Left ventricle myocardium inferior (tissue), 1 donor: ENCODE measurements at regions not wholly inside any gene's neighbourhood (a gene's known extent, or its start where the extent isn't known, plus 50 kb on each side); places are given as distances from the start of the nearest gene placed in this dataset.
A peak's percentile ranks its signal among the peaks of the same experiment; 100 is the strongest.

Experiments used
- DNase-seq: peaks from one replicate; pipeline ENCODE4 v3.0.0-alpha.2; 2020
- H3K27ac ChIP-seq: fragments of 200-600 bp; replicated peaks from 2 replicates; pipeline ENCODE4 v1.8.0; 2021
- H3K27me3 ChIP-seq: fragments of 200-600 bp; 2 replicates; pipeline ENCODE4 v1.8.0; 2021; ENCODE audit warnings: low read depth
- H3K36me3 ChIP-seq: fragments of 200-600 bp; 2 replicates; pipeline ENCODE4 v1.8.0; 2021
- H3K4me1 ChIP-seq: fragments of 200-600 bp; 2 replicates; pipeline ENCODE4 v1.8.0; 2021
- H3K4me3 ChIP-seq: fragments of 200-600 bp; 2 replicates; pipeline ENCODE4 v1.8.0; 2021; ENCODE audit warnings: mild to moderate bottlenecking, moderate library complexity
- H3K9me3 ChIP-seq: fragments of 200-600 bp; replicated peaks from 2 replicates; pipeline ENCODE4 v1.8.0; 2021
- intact Hi-C: fragments of 100-400 bp; cut with micrococcal nuclease; formaldehyde crosslinking; loops from one replicate; pipeline ENCODE4 v1.11.0; 2022
- TF ChIP-seq, protein P1 (sequence below): fragments of 200-600 bp; IDR thresholded peaks from 2 replicates; pipeline ENCODE4 v1.8.0; 2021; ENCODE audit warnings: antibody characterized with exemption, mild to moderate bottlenecking, borderline replicate concordance
- donor health status: DM: no; HTN: yes; CAD: no; lungs with severe emphysema.

DNA sequence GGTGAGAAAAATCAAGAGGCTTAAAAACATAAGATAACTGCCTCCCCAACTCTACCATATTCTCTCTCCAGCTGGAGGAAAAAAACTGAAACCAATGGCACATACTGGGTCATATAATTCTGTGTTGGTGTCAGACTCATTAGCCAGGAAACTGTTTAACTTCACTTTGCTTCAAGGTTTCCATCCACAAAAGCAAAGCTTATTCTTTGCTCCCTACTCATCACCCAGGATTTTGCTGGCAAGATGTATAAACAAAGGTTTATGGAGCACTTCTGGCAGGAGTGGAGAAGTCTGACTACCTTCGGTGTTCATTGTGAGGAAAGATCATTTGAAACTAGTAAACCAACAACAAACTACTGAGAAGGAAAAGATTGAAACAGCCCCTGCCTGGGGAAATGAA lies 197.5 kb upstream of the SERP2 start:
- Histone ChIP-seq H3K9me3 (no peaks in the 10 kb centered on the region), H3K4me3 (no peak overlapping the region), H3K27ac (peak overlapping the region; percentile 1), H3K4me1 (peaks cover 19% of the 10 kb centered on the region), H3K36me3 (no peaks in the 10 kb centered on the region), H3K27me3 (no peaks in the 10 kb centered on the region)
- no peak for DNase-seq
- TF ChIP-seq, protein P1, sequence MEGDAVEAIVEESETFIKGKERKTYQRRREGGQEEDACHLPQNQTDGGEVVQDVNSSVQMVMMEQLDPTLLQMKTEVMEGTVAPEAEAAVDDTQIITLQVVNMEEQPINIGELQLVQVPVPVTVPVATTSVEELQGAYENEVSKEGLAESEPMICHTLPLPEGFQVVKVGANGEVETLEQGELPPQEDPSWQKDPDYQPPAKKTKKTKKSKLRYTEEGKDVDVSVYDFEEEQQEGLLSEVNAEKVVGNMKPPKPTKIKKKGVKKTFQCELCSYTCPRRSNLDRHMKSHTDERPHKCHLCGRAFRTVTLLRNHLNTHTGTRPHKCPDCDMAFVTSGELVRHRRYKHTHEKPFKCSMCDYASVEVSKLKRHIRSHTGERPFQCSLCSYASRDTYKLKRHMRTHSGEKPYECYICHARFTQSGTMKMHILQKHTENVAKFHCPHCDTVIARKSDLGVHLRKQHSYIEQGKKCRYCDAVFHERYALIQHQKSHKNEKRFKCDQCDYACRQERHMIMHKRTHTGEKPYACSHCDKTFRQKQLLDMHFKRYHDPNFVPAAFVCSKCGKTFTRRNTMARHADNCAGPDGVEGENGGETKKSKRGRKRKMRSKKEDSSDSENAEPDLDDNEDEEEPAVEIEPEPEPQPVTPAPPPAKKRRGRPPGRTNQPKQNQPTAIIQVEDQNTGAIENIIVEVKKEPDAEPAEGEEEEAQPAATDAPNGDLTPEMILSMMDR = no peak
- intact Hi-C loops = no loop called here

DNA sequence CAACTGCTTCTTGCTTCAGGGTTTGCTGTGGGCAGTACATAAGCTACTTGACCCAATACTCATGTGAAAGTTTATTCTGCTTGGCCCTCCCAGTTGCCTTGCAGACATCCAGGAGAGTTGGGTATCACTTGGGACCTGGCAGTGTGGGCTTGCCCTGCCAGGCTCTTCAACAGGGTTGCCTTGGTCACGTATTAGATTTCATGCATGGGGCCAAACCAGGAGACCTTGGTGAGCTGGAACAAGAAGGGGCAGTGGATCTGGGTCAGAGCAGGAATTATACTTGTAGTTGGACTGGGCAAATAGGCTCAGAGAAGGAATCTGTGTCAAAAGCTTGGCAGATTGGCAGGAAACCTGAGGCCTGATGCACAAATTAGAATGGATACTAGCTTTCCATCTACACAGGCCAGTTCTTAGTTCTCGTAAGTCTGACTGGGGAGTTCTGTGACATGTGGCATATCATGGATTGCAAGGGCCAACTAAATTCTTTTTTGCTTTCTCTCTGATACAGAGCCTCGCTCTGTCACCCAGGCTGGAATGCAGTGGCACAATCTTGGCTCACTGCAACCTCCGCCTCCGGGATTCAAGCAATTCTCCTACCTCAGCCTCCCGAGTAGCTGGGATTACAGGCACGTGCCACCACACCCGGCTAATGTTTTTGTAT lies 192.6 kb upstream of the SERP2 start:
- H3K27ac ChIP-seq = no peak overlapping the region
- intact Hi-C loops = no loop called here
- no peak for DNase-seq
- no peak overlapping the region for H3K4me3 ChIP-seq
- H3K9me3 ChIP-seq = peaks cover 7% of the 10 kb centered on the region
- H3K27me3 ChIP-seq = no peaks in the 10 kb centered on the region
- TF ChIP-seq, protein P1 = no peak
- H3K36me3 ChIP-seq = no peaks in the 10 kb centered on the region
- H3K4me1 ChIP-seq = no peaks in the 10 kb centered on the region

DNA sequence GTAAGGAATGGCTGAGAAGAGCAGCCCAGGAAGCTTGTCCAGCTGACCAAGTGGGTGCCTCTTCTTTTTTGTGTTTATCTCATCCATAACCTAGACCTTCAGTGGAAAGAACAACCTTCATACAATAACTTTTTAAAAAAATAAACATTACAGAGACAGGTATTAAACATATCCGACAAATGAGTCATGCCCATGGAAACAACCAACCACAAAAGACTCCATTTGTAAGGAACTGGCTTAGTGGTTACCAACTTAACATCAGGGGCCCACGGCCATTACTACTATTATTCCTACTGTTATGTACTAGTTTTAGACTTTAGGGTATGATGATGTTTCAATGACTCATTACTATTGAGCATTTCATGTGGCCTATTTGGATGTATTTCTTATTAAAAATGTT lies 191.7 kb upstream of the SERP2 start:
- Histone ChIP-seq H3K27me3 (no peaks in the 10 kb centered on the region), H3K4me1 (peaks cover 5% of the 10 kb centered on the region), H3K4me3 (no peak overlapping the region), H3K9me3 (peaks cover 7% of the 10 kb centered on the region), H3K27ac (no peak overlapping the region), H3K36me3 (no peaks in the 10 kb centered on the region)
- TF ChIP-seq, protein P1 = no peak
- DNase-seq = no peak
- intact Hi-C loops = no loop called here

DNA sequence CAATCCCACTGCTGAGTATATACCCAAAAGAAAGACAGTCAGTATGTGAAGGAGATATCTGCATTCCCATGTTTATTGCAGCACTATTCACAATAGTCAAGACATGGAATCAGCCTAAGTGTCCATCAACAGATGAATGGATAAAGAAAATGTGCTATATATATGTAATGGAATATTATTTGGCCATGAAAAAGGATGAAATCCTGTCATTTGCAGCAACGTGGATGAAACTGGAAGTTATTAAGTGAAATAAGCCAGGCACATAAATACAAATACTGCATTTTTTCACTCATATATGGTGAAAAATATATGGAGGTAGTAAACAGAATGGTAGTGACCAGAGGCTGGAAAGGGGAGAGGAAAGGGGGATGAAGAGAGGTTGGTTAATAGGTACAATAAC lies 188.9 kb upstream of the SERP2 start:
- TF ChIP-seq, protein P1 = no peak
- no peak overlapping the region for H3K4me3 ChIP-seq
- no peak overlapping the region for H3K27ac ChIP-seq
- intact Hi-C loops = no loop called here
- H3K27me3 ChIP-seq = no peaks in the 10 kb centered on the region
- H3K36me3 ChIP-seq = no peaks in the 10 kb centered on the region
- H3K4me1 ChIP-seq = peaks cover 5% of the 10 kb centered on the region
- H3K9me3 ChIP-seq = peaks cover 7% of the 10 kb centered on the region
- DNase-seq = no peak

DNA sequence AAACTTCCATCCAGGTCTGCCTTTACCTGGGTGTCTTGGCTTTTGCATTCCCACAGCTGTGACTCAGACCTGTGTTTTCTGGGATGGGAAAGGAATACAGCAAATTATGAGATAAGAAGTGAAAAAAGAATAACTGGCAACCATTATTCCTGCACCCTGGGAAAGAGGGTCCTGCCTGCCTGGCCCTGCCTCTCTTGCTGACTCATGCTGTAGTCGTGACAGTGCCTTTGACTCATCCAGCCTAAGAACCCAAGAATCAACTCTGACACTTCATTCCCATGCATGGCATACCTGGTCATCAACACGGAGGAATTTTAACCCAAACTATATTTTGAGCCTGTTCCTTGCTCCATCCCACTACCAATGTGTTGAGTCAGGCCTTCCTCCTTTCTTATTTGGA lies 185.4 kb upstream of the SERP2 start:
- intact Hi-C loops = no loop called here
- Histone ChIP-seq H3K36me3 (no peaks in the 10 kb centered on the region), H3K4me3 (no peak overlapping the region), H3K27me3 (no peaks in the 10 kb centered on the region), H3K27ac (no peak overlapping the region), H3K9me3 (peaks cover 7% of the 10 kb centered on the region), H3K4me1 (peaks cover 9% of the 10 kb centered on the region)
- no peak for DNase-seq
- TF ChIP-seq, protein P1 = no peak
